Ascending aorta (tissue), 2 donors: ENCODE measurements at regions not wholly inside any gene's neighbourhood (a gene's known extent, or its start where the extent isn't known, plus 50 kb on each side); places are given as distances from the start of the nearest gene placed in this dataset.

Experiments used
- DNase-seq, 2 donors: peaks; one replicate each; pipeline ENCODE4 v3.0.0-alpha.2; 2019; ENCODE audit warnings: low spot score in 2 of 2
- H3K27ac ChIP-seq, 2 donors: fragments of 200-600 bp; sonication (generic); one replicate each; pipeline ENCODE4 v1.5.1; 2016 to 2017; ENCODE audit warnings: mild to moderate bottlenecking in 1 of 2
- H3K27me3 ChIP-seq: fragments of 200-600 bp; sonication (generic); one replicate; pipeline ENCODE4 v1.5.1; 2017
- H3K36me3 ChIP-seq, 2 donors: fragments of 200-600 bp; sonication (generic); one replicate each; pipeline ENCODE4 v1.5.1; 2016
- H3K4me1 ChIP-seq, 2 donors: fragments of 200-600 bp; sonication (generic); one replicate each; pipeline ENCODE4 v1.5.1; 2016 to 2017; ENCODE audit warnings: mild to moderate bottlenecking in 1 of 2
- H3K4me3 ChIP-seq, 2 donors: fragments of 200-600 bp; sonication (generic); one replicate each; pipeline ENCODE4 v1.5.1; 2016 to 2017; ENCODE audit warnings: mild to moderate bottlenecking in 1 of 2
- H3K9me3 ChIP-seq, 2 donors: fragments of 200-600 bp; sonication (generic); one replicate each; pipeline ENCODE4 v1.5.1; 2016
- intact Hi-C: fragments of 100-400 bp; cut with DNase I; formaldehyde crosslinking; loops from one replicate; pipeline ENCODE4 v1.15.1; 2023
- TF ChIP-seq, protein P1 (sequence below), 3 experiments: fragments of 200-600 bp in 2 of 3; fragments of 450-650 bp in 1 of 3; sonication (generic) in 2 of 3; IDR thresholded peaks; one replicate each; pipeline ENCODE4 v1.5.1; 2016 to 2019; ENCODE audit warnings: antibody characterized with exemption in 3 of 3, mild to moderate bottlenecking in 1 of 3, moderate library complexity in 1 of 3

DNA sequence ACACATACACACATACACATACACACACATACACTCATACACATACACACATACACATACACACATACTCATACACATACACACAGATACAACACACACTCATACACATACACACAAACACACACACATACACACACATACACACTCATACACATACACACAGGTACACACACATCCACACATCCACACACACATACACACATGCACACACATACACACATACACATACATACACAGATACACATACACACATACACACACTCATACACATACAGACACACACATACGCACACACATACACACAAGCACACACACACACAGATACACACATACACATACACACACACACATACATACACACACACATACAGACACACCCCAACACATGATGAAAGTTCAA is 729.1 kb upstream of the SOX11 start:
- TF ChIP-seq, protein P1, sequence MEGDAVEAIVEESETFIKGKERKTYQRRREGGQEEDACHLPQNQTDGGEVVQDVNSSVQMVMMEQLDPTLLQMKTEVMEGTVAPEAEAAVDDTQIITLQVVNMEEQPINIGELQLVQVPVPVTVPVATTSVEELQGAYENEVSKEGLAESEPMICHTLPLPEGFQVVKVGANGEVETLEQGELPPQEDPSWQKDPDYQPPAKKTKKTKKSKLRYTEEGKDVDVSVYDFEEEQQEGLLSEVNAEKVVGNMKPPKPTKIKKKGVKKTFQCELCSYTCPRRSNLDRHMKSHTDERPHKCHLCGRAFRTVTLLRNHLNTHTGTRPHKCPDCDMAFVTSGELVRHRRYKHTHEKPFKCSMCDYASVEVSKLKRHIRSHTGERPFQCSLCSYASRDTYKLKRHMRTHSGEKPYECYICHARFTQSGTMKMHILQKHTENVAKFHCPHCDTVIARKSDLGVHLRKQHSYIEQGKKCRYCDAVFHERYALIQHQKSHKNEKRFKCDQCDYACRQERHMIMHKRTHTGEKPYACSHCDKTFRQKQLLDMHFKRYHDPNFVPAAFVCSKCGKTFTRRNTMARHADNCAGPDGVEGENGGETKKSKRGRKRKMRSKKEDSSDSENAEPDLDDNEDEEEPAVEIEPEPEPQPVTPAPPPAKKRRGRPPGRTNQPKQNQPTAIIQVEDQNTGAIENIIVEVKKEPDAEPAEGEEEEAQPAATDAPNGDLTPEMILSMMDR (IDR thresholded peaks at IDR 0.05), result no peak
- Histone ChIP-seq H3K4me1 (no peaks in the 10 kb centered on the region), H3K36me3 (no peaks in the 10 kb centered on the region), H3K27ac (no peak overlapping the region), H3K27me3 (no peaks in the 10 kb centered on the region), H3K9me3 (no peaks in the 10 kb centered on the region), H3K4me3 (no peak overlapping the region)
- intact Hi-C loops, result no loop called here
- no peak for DNase-seq

DNA sequence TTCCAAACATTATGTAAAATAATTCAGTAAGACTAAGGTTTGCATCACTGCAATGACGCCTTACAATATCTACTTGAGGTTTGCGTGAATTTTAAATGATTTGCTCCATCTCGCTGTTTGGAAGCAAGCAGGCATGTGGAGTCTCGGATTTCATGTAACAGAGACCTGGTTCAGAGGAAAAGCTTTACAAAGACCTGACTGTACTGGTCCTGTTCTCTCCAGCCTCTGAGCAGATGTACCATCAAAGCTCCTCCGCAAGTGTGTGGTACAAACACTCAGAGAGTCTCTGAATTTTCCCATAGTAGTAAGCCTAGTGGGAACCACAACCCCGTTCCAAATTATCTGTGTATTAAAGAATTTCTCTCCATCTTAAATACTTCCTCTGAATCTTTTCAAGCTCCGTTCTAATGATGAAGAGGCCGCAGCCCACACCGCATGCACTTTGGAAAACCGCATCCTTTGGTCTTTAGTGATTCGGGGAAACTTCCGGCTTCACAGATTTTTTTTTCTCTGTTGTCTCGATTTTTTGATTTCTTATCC is 728.1 kb upstream of the SOX11 start:
- Histone ChIP-seq H3K4me3 (no peak overlapping the region), H3K36me3 (no peaks in the 10 kb centered on the region), H3K27me3 (no peaks in the 10 kb centered on the region), H3K27ac (no peak overlapping the region), H3K9me3 (no peaks in the 10 kb centered on the region), H3K4me1 (no peaks in the 10 kb centered on the region)
- no peak for DNase-seq
- intact Hi-C loops, result no loop called here
- TF ChIP-seq, protein P1 (IDR thresholded peaks at IDR 0.05), result no peak

DNA sequence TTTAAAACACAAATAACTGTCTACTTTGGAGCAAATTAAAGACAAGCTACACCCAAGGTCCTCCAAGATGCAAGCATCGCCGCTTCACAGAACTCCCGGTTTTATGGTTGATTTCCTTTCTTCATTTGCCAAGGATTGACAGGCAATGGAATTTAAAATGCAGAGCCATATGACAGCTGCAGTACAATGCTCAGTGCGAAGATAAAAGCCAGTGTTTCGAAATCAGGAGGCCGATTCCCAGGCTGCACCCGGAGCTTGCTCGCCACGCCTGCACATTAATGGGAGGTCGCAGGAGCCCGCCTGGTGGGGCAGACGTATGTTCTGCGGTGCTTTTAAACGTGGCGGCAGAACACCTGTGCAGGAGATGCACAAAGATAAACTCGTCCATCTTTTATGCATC is 727.6 kb upstream of the SOX11 start:
- Histone ChIP-seq H3K36me3 (no peaks in the 10 kb centered on the region), H3K9me3 (no peaks in the 10 kb centered on the region), H3K27ac (no peak overlapping the region), H3K4me1 (no peaks in the 10 kb centered on the region), H3K27me3 (no peaks in the 10 kb centered on the region), H3K4me3 (no peak overlapping the region)
- TF ChIP-seq, protein P1 (IDR thresholded peaks at IDR 0.05), result no peak
- intact Hi-C loops, result no loop called here
- no peak for DNase-seq

DNA sequence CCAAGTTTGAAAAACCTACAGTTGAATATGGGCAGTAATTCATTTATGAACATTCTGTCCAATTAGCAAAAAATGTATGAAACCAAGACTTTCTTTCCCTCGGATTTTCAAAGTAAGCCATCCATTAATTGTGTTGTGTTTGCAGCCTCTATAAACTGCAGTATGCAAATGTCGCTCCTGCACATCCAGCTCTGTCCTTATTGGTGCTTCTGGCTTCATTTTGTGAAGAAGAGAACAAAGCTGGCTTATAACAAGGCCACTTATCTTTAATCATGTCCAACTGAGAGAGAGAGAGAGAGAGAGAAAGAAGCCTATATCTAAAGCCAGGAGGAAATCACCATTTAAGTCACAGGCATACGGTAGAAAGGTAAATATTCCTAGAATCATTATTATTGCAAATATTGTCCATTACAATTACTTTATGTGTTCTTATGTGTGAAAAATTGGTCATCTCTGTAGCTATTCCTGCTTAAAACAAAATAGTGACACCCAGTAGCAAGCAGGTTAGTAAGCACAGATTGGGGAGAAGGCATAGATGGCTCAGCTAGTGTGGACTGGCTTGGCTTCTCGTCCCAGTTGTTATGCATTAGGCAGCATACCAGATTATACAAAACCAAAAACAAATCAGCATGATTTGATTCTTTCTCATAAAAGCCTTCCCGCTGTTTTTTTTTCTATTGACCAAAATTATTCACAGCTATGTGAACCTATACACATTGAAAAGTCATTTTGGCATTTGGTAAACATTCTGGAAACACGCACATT is 726.4 kb upstream of the SOX11 start:
- H3K36me3 ChIP-seq, result no peaks in the 10 kb centered on the region
- H3K27me3 ChIP-seq, result no peaks in the 10 kb centered on the region
- H3K4me1 ChIP-seq, result no peaks in the 10 kb centered on the region
- no peak overlapping the region for H3K4me3 ChIP-seq
- H3K9me3 ChIP-seq, result no peaks in the 10 kb centered on the region
- H3K27ac ChIP-seq, result no peak overlapping the region
- no peak for DNase-seq
- TF ChIP-seq, protein P1 (IDR thresholded peaks at IDR 0.05), result no peak
- intact Hi-C loops, result no loop called here

DNA sequence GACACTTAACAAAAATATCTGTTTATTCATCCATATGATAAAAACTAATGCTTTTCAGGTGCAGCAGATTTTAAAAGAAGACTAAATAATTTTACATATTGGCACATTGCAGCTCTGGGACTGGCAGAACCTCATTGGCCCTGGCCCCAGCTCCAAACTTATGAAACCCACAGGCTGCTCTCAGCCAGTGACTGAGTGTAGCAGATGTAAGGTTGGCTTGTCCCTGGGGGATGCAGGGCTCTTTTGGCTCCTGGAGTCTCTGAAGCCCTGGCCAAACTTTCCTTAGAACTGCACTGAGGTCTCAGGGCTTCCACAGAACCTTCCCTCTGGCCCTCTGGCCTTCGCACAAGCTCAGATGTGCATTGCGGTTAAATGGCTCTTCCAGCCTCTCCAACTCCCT is 725.0 kb upstream of the SOX11 start:
- intact Hi-C loops, result no loop called here
- no peaks in the 10 kb centered on the region for H3K27me3 ChIP-seq
- no peaks in the 10 kb centered on the region for H3K4me1 ChIP-seq
- no peaks in the 10 kb centered on the region for H3K36me3 ChIP-seq
- H3K9me3 ChIP-seq, result no peaks in the 10 kb centered on the region
- no peak overlapping the region for H3K4me3 ChIP-seq
- DNase-seq, result no peak
- TF ChIP-seq, protein P1 (IDR thresholded peaks at IDR 0.05), result no peak
- H3K27ac ChIP-seq, result no peak overlapping the region
